Transverse colon (tissue), 4 donors: ENCODE measurements at regions not wholly inside any gene's neighbourhood (a gene's known extent, or its start where the extent isn't known, plus 50 kb on each side); places are given as distances from the start of the nearest gene placed in this dataset.

Experiments
- DNase-seq: peaks from one replicate; pipeline ENCODE4 v3.0.0-alpha.2; 2019
- H3K27ac ChIP-seq, 4 donors: fragments of 200-600 bp; sonication (generic); 2 replicates each; pipeline ENCODE4 v1.5.1; 2016 to 2018; ENCODE audit warnings: inconsistent platforms in 4 of 4
- H3K27me3 ChIP-seq: fragments of 200-600 bp; sonication (generic); 2 replicates; pipeline ENCODE4 v1.5.1; 2017; ENCODE audit warnings: inconsistent platforms
- H3K36me3 ChIP-seq, 4 donors: fragments of 200-600 bp; sonication (generic); 2 replicates each; pipeline ENCODE4 v1.5.1; 2017 to 2019; ENCODE audit warnings: inconsistent platforms in 4 of 4
- H3K4me1 ChIP-seq, 4 donors: fragments of 200-600 bp; sonication (generic); 2 replicates each; pipeline ENCODE4 v1.5.1; 2017 to 2020; ENCODE audit warnings: inconsistent platforms in 4 of 4
- H3K4me3 ChIP-seq, 4 donors: fragments of 200-600 bp; sonication (generic); 1 replicate in 1 of 4; 2 replicates in 3 of 4; pipeline versions ENCODE4 v1.5.1 to v1.6.1; 2017 to 2019; ENCODE audit warnings: inconsistent platforms in 4 of 4
- H3K9me3 ChIP-seq, 2 donors: fragments of 200-600 bp; sonication (generic); 2 replicates each; pipeline ENCODE4 v1.5.1; 2017 to 2019; ENCODE audit warnings: inconsistent platforms in 2 of 2
- EP300 ChIP-seq: sonication (generic); formaldehyde crosslinking; IDR thresholded peaks from one replicate; pipeline ENCODE4 v1.6.1; 2017; ENCODE audit warnings: antibody characterized with exemption, low read depth
- POLR2A ChIP-seq: fragments of 450-650 bp; IDR thresholded peaks from one replicate; pipeline ENCODE4 v1.6.1; 2016; ENCODE audit warnings: antibody characterized with exemption, mild to moderate bottlenecking, moderate library complexity
- POLR2AphosphoS5 ChIP-seq, 3 donors: sonication (generic); formaldehyde crosslinking; IDR thresholded peaks; one replicate each; pipeline ENCODE4 v1.6.1; 2016; ENCODE audit warnings: antibody characterized with exemption in 3 of 3
- WGBS, 2 donors: methylation state at CpG; one replicate each; pipeline ENCODE4 v1.1.5; 2018; ENCODE audit warnings: low coverage in 1 of 2; 5-methylcytosine and 5-hydroxymethylcytosine counted together
- in situ Hi-C, 4 donors: fragments of 200-750 bp; cut with MboI; loops; one replicate each; pipeline versions ENCODE4 v1.15.0 to v1.15.1; 2017; ENCODE audit warnings: low sequenced_read_pairs in 3 of 4, low pct_ligation_motif_present in 1 of 4, low pct_unique_long_range_greater_than_20kb in 1 of 4
- intact Hi-C: fragments of 100-400 bp; cut with DNase I; formaldehyde crosslinking; loops from one replicate; pipeline ENCODE4 v1.15.1; 2023; ENCODE audit warnings: low total_unique reads
- TF ChIP-seq, protein P1 (sequence below), 5 experiments: fragments of 200-600 bp in 3 of 5; fragments of 450-650 bp in 2 of 5; sonication (generic) in 3 of 5; IDR thresholded peaks; 1 replicate in 2 of 5; 2 replicates in 3 of 5; pipeline ENCODE4 v1.5.1; 2016 to 2017; ENCODE audit warnings: antibody characterized with exemption in 5 of 5, inconsistent platforms in 3 of 5, mild to moderate bottlenecking in 2 of 5, moderate library complexity in 1 of 5

DNA sequence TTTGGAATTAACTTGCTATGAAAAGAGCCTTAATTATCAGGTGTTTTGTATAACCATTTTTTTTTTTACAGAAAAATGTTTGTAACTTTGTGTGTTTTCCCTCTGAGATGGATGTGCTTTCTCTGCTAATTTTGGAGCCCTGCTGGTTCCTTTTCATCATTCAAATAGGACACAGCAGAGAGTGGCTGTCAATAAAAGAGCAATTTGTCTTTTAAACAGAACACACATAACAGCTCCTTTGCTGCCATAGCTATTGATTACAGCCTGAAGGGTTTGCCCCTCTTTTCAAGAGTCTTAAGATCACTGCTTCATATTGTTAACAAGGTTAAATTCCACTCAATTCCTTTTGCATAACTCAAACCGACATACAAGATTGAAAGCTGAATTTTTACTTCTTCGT is 187.2 kb upstream of the MBL2 start:
- H3K36me3 ChIP-seq: no peaks in the 10 kb centered on the region
- no peaks in the 10 kb centered on the region for H3K27me3 ChIP-seq
- H3K9me3 ChIP-seq: no peaks in the 10 kb centered on the region
- H3K27ac ChIP-seq: no peak overlapping the region
- no peak overlapping the region for H3K4me3 ChIP-seq
- 87 to 92% methylated on average over 2 of the region's 2 CpGs for WGBS, 2 donors
- no peaks in the 10 kb centered on the region for H3K4me1 ChIP-seq
- DNase-seq: no peak
- TF ChIP-seq EP300 (no peak), POLR2A (no peak), POLR2AphosphoS5 (IDR thresholded peaks at IDR 0.05) (no peak)
- TF ChIP-seq, protein P1, sequence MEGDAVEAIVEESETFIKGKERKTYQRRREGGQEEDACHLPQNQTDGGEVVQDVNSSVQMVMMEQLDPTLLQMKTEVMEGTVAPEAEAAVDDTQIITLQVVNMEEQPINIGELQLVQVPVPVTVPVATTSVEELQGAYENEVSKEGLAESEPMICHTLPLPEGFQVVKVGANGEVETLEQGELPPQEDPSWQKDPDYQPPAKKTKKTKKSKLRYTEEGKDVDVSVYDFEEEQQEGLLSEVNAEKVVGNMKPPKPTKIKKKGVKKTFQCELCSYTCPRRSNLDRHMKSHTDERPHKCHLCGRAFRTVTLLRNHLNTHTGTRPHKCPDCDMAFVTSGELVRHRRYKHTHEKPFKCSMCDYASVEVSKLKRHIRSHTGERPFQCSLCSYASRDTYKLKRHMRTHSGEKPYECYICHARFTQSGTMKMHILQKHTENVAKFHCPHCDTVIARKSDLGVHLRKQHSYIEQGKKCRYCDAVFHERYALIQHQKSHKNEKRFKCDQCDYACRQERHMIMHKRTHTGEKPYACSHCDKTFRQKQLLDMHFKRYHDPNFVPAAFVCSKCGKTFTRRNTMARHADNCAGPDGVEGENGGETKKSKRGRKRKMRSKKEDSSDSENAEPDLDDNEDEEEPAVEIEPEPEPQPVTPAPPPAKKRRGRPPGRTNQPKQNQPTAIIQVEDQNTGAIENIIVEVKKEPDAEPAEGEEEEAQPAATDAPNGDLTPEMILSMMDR (IDR thresholded peaks at IDR 0.05): no peak
- intact Hi-C loops (no loop called here), in situ Hi-C loops (no loop called here)

DNA sequence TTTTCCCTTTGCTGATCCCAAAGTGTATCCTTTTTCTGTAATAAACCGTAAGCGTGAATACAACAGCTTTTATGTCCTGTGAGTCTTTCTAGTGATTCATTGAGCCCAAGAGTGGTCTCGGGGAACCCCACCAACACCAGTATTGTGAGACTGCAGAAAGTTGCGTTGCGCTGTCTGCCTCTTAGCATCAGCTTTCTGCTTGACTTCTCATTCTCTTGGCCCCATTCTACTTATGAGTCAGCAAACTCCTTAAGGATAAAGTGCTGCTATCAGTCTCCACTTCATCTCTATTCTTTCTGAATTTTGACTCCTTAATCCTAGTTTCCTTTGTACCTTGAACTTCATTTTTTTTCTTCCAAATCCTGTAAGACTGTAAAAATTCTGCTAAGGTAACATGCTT is 184.3 kb upstream of the MBL2 start:
- no peak for TF ChIP-seq POLR2A
- TF ChIP-seq POLR2AphosphoS5 (IDR thresholded peaks at IDR 0.05): no peak
- no peak for TF ChIP-seq EP300
- Histone ChIP-seq H3K9me3 (no peaks in the 10 kb centered on the region), H3K4me3 (no peak overlapping the region), H3K36me3 (no peaks in the 10 kb centered on the region), H3K4me1 (no peaks in the 10 kb centered on the region), H3K27ac (no peak overlapping the region), H3K27me3 (no peaks in the 10 kb centered on the region)
- intact Hi-C loops: no loop called here
- in situ Hi-C loops: no loop called here
- no peak for DNase-seq
- 85 to 93% methylated on average over 5 of the region's 5 CpGs for WGBS, 2 donors

DNA sequence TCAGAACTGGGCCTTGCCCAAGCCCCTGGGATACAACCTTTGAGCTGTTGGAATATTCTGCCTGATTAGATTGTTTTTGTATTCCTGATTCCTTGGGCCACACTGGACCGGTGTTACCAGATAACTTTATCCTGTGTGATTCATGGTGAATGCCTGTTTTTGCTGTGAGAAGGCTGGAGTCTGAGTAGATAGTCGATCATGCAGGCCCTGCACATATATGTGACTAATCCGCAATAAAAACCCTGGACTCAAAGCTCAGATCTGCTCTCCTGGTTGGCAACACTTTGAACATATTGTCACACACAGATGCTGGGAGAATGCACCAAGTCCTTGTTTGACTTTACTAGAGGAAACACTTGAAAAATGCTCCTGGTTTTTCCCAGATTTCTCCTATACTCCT is 183.9 kb upstream of the MBL2 start:
- no peak overlapping the region for H3K4me3 ChIP-seq
- in situ Hi-C loops (no loop called here), intact Hi-C loops (no loop called here)
- H3K9me3 ChIP-seq: no peaks in the 10 kb centered on the region
- no peak overlapping the region for H3K27ac ChIP-seq
- no peaks in the 10 kb centered on the region for H3K36me3 ChIP-seq
- H3K4me1 ChIP-seq: no peaks in the 10 kb centered on the region
- TF ChIP-seq POLR2A (no peak), POLR2AphosphoS5 (IDR thresholded peaks at IDR 0.05) (no peak)
- WGBS, 2 donors: 29 to 70% methylated on average over 1 to 3 of the region's 3 CpGs
- no peaks in the 10 kb centered on the region for H3K27me3 ChIP-seq
- no peak for DNase-seq

DNA sequence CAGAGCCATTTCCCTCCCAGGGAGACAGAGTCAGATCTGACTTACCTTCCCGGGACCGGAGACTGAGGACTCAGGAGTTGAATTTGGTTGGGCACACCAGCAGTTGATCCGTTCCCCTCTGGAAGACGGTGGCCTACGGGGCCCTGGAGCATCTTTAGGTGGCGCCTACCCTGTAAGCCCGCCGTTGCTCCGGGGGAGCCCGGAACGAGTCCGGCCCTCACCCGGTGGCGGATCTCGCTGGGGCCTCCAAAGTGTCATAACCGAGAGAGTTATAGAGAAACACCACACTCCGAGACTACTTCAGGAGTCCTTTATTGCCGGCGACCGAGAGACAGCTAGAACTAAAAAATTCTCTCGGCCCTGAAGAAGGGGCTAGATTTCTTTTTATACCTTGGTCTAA is 182.8 kb upstream of the MBL2 start:
- in situ Hi-C loops (no loop called here), intact Hi-C loops (no loop called here)
- 91 to 92% methylated on average over 2 to 21 of the region's 21 CpGs for WGBS, 2 donors
- DNase-seq: no peak
- H3K27me3 ChIP-seq: no peaks in the 10 kb centered on the region
- no peaks in the 10 kb centered on the region for H3K36me3 ChIP-seq
- no peaks in the 10 kb centered on the region for H3K4me1 ChIP-seq
- TF ChIP-seq, protein P1 (IDR thresholded peaks at IDR 0.05): no peak
- TF ChIP-seq POLR2A (no peak), POLR2AphosphoS5 (IDR thresholded peaks at IDR 0.05) (no peak), EP300 (no peak)
- H3K4me3 ChIP-seq: no peak overlapping the region
- H3K9me3 ChIP-seq: no peaks in the 10 kb centered on the region
- no peak overlapping the region for H3K27ac ChIP-seq

DNA sequence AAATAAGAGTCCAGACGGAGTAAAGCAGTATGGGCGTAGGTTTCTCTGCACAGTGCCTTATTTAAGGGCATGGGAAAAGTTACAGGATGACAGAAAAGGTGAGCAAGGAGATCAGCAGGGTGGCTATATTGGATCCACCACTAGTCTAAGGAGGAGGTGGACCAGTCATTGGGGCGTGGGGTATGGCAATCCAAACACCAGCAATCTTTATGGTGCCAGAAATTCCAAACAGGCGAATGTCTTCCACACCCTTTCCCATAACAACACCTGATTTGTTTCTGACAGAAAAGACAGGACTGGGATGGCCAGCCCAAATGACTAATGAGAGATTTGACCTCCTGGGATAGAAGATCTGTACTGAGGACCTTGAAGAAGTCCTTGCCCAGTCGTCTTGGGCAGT is 181.8 kb upstream of the MBL2 start:
- TF ChIP-seq POLR2AphosphoS5 (IDR thresholded peaks at IDR 0.05): no peak
- TF ChIP-seq, protein P1 (IDR thresholded peaks at IDR 0.05): no peak
- no peak for TF ChIP-seq EP300
- no peak for TF ChIP-seq POLR2A
- no peak overlapping the region for H3K4me3 ChIP-seq
- H3K27me3 ChIP-seq: no peaks in the 10 kb centered on the region
- in situ Hi-C loops (no loop called here), intact Hi-C loops (no loop called here)
- no peak for DNase-seq
- H3K36me3 ChIP-seq: no peaks in the 10 kb centered on the region
- H3K9me3 ChIP-seq: no peaks in the 10 kb centered on the region
- 78 to 94% methylated on average over 3 to 5 of the region's 5 CpGs for WGBS, 2 donors
- no peaks in the 10 kb centered on the region for H3K4me1 ChIP-seq
- H3K27ac ChIP-seq: no peak overlapping the region
